HG02885 (cell line): ENCODE measurements at regions not wholly inside any gene's neighbourhood (a gene's known extent, or its start where the extent isn't known, plus 50 kb on each side); places are given as distances from the start of the nearest gene placed in this dataset.
"Not testable (repeated sequence)": the region's sequence is repeated elsewhere in the genome, so short reads cannot be mapped to it uniquely, and the experiment has no call there.

Source experiments
- ATAC-seq: cut with Tn5 transposase; IDR thresholded peaks from one replicate; pipeline ENCODE4 v1.9.1; 2021; ENCODE audit warnings: mild to moderate bottlenecking; ENCODE audit not compliant: unreplicated experiment, poor library complexity

DNA sequence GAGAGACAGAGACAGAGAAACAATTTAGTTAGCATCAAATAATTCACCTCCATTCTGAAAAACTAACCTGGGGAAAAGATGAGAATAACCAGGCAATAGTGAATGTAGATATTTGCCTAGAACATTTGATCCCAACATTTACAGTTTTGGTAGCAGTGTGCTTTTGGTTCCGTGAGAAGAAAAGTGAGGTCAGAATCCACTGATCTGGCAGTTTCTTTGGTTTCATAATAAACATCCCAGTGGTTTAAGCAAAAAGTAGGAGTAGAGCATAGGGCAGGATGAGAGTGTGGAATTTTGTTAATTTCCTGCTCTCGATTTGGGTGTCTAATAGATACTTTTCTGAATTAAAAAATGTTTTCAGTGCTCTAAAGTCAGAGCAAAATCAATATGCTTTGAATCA is 887.0 kb downstream of the NR2F1-AS1 start:
- ATAC-seq, result no peak

DNA sequence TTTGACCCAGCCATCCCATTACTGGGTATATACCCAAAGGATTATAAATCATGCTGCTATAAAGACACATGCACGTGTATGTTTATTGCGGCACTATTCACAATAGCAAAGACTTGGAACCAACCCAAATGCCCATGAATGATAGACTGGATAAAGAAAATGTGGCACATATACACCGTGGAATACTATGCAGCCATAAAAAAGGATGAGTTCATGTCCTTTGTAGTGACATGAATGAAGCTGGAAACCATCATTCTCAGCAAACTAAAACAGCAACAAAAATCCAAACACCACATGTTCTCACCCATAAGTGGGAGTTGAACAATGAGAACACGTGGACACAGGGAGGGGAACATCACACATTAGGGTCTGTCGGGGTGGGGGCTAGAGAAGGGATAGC is 889.1 kb downstream of the NR2F1-AS1 start:
- ATAC-seq, result not testable (repeated sequence)

DNA sequence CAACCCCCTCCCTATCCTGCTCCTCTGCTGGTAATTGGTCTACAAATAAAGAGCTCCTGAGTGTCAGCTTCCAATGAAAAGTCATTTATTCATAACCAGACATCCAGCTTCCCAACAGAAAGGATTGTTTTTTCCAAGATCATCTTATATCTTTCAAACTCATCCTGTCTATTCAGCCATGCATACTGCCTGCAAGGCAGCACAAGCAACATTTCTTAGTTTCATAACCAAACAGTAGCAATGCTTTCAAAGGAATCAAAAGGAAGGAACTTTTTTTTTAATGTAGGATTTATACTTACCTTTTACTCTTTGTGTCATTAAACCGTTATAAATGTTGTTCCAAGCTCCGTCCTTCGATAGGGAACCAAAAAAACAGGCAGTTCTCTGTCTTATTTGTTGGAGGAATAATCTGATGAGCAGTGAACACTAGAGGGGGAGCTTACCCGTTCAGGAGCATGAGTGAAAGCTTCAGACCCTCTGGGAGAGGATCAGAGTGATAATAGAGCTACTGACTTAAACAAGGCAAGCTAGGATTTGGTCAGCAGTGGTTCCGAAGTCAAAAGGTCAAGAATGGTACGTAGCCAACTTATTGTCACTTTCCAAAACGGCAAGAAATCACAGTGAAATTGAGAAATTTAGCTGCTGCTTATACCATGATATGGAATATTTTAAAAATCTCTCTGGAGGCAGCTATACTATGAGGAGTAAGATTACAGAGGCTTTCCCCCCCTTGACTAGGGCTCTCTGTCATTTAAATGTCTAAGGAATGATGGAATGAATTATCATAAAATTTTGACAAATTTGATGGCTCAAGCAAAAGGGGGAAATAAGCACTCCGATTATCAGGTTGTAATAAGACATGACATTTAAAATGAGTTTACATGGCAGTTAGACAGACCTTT is 892.9 kb downstream of the NR2F1-AS1 start:
- ATAC-seq, result no peak

DNA sequence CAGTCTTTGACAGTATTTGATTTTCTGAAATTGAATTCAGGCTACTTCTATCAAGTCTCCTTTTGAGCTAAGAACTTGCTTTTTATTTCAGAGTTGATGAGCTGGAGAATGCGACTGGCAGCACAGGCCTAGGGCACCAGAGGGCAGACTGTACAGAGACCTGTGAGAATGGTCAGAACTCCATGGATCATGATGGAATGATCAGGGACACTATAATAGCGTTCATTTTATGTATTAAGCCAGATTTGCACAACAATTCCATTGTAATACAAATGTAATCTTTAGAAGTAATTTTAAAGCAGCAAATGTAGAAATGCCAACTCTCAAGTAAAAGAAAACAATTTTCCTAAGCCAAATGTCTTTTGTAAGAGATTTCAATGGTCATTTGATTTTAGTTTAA is 902.4 kb downstream of the NR2F1-AS1 start:
- ATAC-seq, result no peak

DNA sequence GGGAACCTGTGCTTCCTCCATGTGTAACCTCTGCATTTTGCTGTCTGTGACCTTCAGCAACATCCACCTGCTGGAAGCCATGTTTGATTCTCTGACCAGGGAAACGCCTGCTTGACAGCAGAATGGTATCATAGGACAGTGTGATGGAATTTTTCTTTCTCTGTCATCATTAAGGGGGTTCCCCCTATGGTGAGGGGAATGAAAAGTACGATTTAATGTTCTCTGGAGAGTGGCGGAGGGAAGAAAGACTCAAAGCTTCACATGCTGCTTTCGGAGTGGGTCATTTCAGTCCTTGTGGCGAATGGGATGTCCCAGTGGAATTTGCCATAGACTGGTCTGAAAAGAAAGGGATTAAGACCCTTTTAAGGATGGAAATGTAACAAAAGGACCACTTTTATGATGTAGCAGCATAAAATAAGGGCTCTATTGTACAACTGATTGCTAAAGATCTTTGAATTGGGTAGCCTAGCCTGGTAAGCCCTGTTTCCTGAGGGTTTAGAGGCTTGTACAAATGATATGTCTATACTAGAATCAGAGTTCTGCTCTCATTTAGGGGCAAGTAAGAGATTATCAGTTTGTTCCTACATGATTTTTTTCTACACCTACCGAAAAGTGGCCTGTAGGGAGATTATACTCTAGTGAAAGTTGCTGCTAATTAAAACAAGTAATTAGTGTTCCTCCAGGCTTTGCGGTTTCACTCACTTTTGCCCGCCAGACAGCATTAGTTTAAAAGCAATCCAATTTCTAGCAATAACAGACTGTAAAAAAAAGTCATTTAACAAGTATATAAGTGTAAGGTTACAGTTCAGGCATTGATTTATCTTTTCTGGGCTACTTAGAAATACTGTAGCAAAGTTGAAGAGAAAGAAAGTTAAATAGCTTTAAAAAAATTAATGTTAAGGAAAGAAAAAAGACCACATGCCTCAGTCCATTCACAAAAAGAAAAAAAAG is 904.5 kb downstream of the NR2F1-AS1 start:
- ATAC-seq, result no peak

DNA sequence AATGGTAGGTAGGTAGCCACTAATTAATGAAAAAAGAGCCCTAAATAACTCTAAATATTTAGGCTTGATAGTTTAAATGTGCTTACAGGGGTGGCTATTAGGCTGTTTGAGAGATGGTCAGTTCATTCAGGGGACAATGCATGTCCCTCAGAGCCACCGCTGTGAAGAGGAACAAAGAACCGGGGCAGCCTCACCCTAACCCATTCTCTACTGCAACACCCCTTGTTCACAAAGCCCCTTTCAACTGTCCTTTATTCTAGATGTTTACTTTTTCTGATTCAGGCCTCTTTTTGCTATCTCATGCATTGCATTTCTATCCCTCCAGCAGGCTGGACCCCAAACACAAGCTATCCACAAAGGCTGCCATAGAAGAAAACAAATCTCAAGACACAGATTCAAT is 906.7 kb downstream of the NR2F1-AS1 start:
- no peak for ATAC-seq

DNA sequence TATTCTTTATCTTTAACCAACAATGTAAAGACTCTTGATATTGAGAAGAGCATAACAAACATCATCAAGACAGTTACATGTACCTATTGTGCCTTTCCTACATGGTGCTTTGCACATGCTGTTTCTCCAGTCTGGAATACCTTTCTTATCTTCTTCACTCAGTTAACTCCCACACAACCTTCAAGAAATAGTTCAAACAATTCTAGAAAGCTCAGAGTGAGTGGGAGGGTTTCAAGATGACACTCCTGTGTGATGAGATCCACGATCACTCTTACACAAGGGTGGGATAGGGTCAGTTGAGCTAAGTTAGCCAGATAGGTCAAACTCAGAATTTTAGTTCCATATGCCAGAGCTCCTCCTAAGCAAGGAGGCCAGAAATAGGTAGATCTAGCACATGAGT is 915.5 kb downstream of the NR2F1-AS1 start:
- ATAC-seq, result peak; percentile 46

DNA sequence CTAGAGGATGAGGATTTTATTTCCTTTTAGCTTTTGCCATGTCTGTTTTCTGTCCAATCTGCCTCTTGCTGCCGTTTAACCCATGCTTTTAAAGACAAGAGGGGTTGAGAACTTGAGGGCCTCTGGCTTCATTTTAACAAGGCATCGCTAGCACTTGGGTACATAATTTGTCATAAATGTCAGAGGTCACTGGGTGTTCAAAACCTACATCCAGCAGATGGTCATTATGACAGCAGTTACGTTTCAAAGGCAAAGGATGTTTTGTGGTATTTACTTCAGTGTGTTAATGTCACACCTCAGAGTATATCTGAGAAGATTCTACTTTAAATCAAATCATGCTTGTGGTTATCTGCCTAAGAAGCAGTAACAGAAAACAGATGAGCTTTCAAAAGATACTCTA is 918.3 kb downstream of the NR2F1-AS1 start:
- no peak for ATAC-seq

DNA sequence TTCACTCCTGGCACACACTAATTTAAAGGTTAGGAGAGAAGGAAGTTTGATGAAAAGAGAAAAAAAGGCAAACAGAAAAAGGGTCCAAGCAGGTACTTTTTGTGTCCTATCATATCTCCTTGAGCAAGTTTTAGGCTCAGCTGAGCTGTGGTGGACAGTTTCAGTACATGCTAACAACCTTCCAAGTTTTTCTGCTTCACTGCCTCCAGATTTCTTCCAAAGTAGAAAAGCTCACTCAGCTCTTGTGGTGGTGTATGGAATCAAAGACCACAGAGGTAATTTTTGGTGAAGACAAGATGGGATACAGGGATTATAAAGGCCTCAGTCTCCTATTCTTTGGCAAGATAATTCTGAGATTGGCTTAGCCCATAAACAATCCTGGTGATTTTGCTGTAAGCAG is 921.8 kb downstream of the NR2F1-AS1 start:
- no peak for ATAC-seq

DNA sequence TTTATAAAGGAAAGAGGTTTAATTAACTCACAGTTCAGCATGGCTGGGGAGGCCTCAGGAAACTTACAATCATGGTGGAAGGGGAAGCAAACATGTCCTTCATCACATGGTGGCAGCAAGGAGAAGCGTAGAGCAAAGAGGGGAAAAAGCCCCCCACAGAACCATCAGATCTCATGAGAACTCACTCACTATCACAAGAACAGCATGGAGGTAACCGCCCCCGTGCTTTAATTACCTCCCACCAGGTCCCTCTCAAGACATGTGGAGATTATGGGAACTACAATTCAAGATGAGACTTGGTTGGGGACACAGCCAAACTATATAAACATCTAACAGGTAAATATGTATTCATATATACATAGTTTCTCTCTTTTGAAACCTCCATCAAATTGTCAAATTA is 926.4 kb downstream of the NR2F1-AS1 start:
- not testable (repeated sequence) for ATAC-seq

DNA sequence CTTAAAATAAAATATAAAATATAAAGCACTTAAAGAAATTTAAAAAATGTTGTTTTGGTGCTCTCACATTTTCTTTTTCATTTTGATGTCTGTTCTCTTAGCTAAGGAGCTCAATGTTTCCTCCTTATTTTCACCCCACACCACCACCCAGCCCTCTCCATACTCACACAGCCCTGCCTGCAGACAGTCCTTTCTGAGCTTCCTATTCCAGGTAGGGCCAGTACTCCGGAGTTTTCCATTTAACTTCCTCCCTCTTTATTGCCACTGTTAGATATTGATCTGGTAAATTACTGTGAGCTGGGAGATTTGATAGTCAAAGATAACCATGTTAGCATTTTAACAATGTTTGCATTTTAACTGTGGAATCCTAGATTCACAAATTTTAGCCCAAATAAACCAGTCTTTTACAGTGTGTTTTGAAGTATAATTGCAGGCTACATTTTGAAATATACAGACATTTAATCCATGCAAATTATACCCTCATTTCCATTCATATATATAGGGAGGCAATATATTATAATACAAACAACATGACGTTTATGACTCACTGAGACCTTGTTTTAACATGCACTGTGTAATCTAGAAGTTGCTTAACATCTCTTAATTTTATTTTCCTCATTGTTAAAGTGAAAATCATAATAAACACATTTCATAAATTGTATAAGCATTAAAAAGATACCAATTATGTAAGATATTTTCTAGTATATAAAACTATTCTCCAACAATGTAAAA is 927.1 kb downstream of the NR2F1-AS1 start:
- no peak for ATAC-seq

DNA sequence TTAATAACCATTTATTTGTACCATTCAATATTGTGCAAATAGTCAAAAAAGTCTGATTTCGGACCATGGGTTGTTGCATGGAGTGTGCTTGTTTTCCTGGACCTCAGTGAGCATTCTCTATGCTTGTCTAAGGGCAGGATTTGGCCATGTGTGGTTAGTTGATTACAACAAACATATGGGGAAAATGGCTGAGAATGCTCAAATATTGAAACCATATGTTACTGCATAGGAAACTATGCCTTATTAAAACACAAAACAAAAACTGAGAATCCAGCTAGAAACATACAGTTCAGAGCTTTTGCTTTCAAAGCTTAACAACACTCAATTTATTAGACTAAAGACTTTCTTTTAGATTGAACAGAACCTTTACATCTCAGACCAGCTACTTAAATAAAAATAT is 928.3 kb downstream of the NR2F1-AS1 start:
- ATAC-seq, result no peak

DNA sequence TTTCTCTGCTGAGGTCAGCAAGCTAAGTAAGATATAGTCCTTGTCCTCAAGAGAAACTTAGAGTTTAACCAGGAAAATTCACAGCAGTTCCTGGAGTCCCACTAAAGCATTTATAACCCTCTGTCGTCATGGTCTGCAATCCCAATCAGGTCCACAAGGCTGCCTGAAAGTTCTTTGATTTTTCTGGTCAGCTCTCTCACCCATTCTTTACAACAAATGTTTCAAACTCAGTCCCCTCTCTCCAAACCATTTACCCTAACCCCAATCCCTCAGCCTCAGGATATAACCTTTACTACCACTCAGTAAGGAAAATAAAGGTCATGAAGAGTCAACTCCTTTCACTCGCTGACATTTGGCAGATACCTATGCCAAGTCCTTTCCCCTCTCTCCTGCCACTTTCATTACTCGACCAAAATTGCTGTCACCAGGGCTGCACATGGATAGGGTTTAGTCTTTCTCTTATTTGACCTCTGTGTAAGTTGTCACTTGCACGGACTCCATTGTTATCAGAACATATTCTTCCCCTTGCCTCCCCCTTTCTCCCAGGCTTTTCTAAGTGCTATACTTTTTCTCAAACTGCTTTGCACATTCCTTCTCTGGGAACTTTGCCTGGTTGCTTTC is 936.6 kb downstream of the NR2F1-AS1 start:
- ATAC-seq, result no peak

DNA sequence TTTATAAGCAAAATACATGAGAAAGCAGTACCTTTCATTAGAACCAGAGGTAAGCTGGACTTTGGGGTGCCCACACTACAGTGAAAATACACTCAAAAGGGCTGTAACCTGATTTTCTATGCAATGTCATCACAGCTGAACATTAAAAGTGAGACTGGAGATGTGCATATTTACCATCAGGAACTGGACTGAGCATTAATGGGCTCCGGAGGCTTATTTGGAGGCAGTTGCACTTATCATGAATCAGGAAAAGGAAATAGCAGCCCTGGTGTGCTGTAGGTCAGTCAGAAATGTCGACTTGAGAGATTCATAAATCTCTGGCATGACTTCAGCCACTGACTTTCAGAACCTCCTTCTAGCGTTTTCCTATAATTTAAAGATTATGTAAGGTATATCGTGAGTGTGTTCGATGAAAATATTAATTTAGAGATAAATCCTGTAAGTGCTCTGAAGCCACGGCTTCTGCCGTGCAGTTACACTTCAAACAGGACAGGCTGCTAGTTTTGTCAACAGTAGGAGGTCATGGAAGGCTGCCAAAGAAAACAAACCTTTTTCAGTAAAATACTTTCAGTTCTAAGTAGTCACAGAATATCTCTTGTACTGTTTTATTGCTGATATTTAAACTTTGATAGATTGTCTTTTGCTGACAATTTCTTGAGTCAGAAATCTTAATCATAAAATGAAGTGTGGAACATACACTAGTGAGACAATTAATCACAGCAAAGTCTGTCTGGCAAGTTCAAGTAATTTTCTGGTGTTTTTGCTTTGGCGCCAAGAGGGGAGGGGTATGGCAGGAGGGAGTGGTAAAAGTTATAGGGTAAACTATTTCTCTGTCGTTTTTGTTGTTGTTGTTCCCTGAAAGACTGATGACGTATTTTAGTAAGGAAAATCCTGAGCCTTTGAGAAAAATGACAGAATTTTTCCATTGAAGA is 939.7 kb downstream of the NR2F1-AS1 start:
- ATAC-seq, result no peak

DNA sequence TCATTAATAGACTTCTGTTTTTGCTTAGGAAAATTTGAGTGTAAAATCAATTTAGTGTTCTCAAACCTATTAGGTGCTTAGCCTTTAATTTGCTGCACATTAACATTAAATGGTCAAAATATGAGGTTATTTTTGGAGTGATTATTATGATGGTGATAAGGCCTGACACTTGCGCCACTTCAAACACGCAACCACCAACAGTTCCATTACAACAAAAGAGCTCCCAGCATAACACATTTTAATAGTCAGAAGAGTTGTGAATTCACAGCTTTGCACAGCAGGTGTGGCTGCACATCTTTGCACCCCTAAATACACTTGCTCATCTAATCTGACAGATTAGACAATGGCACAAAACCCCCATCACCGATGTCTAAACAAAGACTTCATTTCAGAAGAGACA is 940.7 kb downstream of the NR2F1-AS1 start:
- no peak for ATAC-seq

DNA sequence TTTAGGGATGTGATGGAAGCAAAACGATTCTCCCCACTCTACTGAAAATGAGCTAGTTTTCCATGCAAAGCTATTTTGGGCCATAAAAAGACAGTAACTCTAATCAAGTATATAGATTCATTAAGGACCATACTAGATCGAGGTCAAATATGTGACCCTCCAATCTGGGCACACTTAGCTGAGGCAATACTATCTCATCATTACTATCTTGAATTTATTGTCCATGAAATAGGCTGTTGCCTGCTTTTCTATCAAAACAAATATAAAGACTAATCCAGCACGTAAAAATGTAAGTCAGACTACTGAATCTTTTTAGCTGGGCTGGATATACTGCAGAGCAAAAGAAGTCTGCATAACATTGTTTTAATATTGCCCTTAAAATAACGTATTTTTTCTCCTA is 943.1 kb downstream of the NR2F1-AS1 start:
- ATAC-seq, result no peak

DNA sequence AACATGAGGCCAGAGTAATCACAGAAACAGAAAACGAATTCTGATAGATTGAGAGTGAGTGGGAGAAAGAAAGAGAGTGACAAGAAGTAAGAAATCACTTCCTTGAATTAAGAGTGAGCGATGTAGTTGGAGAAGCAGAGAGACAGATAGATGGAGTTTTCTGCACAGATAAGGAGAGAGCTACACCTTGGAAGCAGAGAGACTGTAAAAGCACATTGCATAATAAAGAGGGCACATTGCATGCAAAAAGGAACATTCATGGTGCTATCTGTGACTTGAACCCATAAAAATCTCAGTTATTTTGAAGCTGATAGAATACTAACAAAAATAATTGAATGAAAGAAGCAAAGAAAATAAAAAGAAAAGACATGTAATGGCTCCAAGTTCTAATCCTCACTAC is 943.8 kb downstream of the NR2F1-AS1 start:
- ATAC-seq, result no peak

DNA sequence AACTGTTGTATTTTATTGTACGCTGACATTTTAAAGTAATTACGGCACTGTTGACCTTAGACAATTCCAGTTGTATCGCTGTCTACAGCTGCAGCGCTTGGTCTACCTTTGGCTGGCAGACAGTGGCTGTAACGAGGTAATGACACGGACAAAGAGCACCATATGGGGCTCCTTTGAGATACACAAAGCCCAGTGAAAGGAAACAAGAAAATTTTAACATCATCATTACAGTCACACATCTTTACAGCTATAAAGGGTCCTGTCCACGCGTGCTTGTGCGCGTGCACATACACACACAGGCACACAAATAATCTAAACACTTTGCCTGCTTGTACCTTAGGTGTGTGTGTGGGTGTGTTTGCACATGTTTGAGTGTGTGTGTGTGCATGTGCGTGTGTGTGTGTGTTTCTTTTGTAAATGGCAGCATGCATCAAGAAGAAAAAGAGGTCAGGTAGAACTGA is 946.0 kb downstream of the NR2F1-AS1 start:
- ATAC-seq, result no peak

DNA sequence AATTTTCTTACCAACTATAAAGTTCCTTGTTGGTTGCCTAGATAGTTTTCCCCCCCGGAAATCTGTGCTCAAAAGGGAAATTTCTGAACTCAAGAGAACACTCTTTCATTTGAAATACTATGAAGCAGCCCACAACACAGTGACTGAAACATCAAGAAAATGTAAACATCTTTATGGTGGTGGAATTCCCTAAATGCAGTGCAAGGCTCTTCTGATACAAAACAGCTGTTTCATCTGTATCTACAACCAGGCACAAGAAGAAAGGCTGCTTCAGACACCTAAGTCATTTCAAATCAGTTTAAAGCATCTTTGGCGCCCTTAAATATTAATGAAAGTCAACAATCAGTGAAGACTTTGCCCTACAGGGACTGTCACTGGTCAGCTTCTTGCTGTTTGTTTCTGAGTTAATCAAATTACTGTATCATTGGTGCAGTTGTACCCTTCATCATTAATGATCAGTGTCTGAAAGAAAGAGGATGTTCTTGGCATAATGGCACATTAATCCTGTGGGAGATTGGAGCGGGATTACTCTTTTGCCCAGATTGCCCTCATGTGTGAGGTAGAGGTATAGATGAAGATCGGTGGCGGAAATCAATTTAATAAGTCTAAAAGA is 947.0 kb downstream of the NR2F1-AS1 start:
- ATAC-seq, result no peak
